ENCODE measurements at regions not wholly inside any gene's neighbourhood (a gene's known extent, or its start where the extent isn't known, plus 50 kb on each side); places are given as distances from the start of the nearest gene placed in this dataset.

GRCh38 chr20:4480104-4480503 lies 206.2 kb upstream of the PRNP start:
- TF ChIP-seq, protein P1, sequence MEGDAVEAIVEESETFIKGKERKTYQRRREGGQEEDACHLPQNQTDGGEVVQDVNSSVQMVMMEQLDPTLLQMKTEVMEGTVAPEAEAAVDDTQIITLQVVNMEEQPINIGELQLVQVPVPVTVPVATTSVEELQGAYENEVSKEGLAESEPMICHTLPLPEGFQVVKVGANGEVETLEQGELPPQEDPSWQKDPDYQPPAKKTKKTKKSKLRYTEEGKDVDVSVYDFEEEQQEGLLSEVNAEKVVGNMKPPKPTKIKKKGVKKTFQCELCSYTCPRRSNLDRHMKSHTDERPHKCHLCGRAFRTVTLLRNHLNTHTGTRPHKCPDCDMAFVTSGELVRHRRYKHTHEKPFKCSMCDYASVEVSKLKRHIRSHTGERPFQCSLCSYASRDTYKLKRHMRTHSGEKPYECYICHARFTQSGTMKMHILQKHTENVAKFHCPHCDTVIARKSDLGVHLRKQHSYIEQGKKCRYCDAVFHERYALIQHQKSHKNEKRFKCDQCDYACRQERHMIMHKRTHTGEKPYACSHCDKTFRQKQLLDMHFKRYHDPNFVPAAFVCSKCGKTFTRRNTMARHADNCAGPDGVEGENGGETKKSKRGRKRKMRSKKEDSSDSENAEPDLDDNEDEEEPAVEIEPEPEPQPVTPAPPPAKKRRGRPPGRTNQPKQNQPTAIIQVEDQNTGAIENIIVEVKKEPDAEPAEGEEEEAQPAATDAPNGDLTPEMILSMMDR (IDR thresholded peaks at IDR 0.05) = no peak
- TF ChIP-seq POLR2A (IDR thresholded peaks at IDR 0.05) = no peak
